Esophagus squamous epithelium (tissue), 5 donors: ENCODE measurements at regions not wholly inside any gene's neighbourhood (a gene's known extent, or its start where the extent isn't known, plus 50 kb on each side); places are given as distances from the start of the nearest gene placed in this dataset.

Experiments
- DNase-seq: peaks from one replicate; lab custom pipeline; 2025; lab: John Stamatoyannopoulos, UW
- H3K27ac ChIP-seq, 4 donors: fragments of 200-600 bp; sonication (generic); one replicate each; pipeline ENCODE4 v1.5.1; 2016 to 2019; ENCODE audit warnings: mild to moderate bottlenecking in 1 of 4
- H3K27me3 ChIP-seq, 4 donors: fragments of 200-600 bp; sonication (generic); 1 replicate in 3 of 4; 2 replicates in 1 of 4; pipeline versions ENCODE4 v1.5.1 to v1.6.0; 2017 to 2021; ENCODE audit warnings: antibody characterized with exemption in 1 of 4
- H3K36me3 ChIP-seq, 3 donors: fragments of 200-600 bp; sonication (generic); one replicate each; pipeline ENCODE4 v1.5.1; 2016 to 2019
- H3K4me1 ChIP-seq, 3 donors: fragments of 200-600 bp; sonication (generic); one replicate each; pipeline ENCODE4 v1.5.1; 2017 to 2019
- H3K4me3 ChIP-seq, 4 donors: fragments of 200-600 bp; sonication (generic); 1 replicate in 3 of 4; 2 replicates in 1 of 4; pipeline ENCODE4 v1.5.1; 2016 to 2019; ENCODE audit warnings: mild to moderate bottlenecking in 2 of 4, moderate library complexity in 1 of 4
- H3K9me3 ChIP-seq, 3 donors: fragments of 200-600 bp; sonication (generic); one replicate each; pipeline ENCODE4 v1.5.1; 2016 to 2019
- POLR2A ChIP-seq, 4 donors: fragments of 450-650 bp; IDR thresholded peaks; one replicate each; pipeline ENCODE4 v1.6.1; 2017; ENCODE audit warnings: antibody characterized with exemption in 4 of 4, mild to moderate bottlenecking in 4 of 4, moderate library complexity in 3 of 4
- WGBS, 2 donors: methylation state at CpG; one replicate each; pipeline ENCODE4 v1.1.5; 2018; 5-methylcytosine and 5-hydroxymethylcytosine counted together
- intact Hi-C: fragments of 100-400 bp; cut with DNase I; formaldehyde crosslinking; loops from one replicate; pipeline ENCODE4 v1.15.0; 2022
- TF ChIP-seq, protein P1 (sequence below), 6 experiments: fragments of 450-650 bp in 4 of 6; fragments of 200-600 bp in 2 of 6; sonication (generic) in 2 of 6; IDR thresholded peaks; one replicate each; pipeline ENCODE4 v1.5.1; 2016 to 2019; ENCODE audit warnings: antibody characterized with exemption in 6 of 6, mild to moderate bottlenecking in 4 of 6, moderate library complexity in 4 of 6
- donor health status: DM: yes; HTN: yes; CAD: no.

GRCh38 chr16:65989861-65990604 lies 376.5 kb upstream of the CDH5 start:
- Histone ChIP-seq H3K36me3 (no peaks in the 10 kb centered on the region), H3K27me3 (no peaks in the 10 kb centered on the region), H3K4me3 (no peak overlapping the region), H3K27ac (no peak overlapping the region), H3K9me3 (no peaks in the 10 kb centered on the region), H3K4me1 (no peaks in the 10 kb centered on the region)
- 57 to 73% methylated on average over 5 of the region's 5 CpGs for WGBS, 2 donors
- TF ChIP-seq, protein P1, sequence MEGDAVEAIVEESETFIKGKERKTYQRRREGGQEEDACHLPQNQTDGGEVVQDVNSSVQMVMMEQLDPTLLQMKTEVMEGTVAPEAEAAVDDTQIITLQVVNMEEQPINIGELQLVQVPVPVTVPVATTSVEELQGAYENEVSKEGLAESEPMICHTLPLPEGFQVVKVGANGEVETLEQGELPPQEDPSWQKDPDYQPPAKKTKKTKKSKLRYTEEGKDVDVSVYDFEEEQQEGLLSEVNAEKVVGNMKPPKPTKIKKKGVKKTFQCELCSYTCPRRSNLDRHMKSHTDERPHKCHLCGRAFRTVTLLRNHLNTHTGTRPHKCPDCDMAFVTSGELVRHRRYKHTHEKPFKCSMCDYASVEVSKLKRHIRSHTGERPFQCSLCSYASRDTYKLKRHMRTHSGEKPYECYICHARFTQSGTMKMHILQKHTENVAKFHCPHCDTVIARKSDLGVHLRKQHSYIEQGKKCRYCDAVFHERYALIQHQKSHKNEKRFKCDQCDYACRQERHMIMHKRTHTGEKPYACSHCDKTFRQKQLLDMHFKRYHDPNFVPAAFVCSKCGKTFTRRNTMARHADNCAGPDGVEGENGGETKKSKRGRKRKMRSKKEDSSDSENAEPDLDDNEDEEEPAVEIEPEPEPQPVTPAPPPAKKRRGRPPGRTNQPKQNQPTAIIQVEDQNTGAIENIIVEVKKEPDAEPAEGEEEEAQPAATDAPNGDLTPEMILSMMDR (IDR thresholded peaks at IDR 0.05) = no peak
- no peak for TF ChIP-seq POLR2A (IDR thresholded peaks at IDR 0.05)
- intact Hi-C loops = no loop called here
- no peak for DNase-seq

DNA sequence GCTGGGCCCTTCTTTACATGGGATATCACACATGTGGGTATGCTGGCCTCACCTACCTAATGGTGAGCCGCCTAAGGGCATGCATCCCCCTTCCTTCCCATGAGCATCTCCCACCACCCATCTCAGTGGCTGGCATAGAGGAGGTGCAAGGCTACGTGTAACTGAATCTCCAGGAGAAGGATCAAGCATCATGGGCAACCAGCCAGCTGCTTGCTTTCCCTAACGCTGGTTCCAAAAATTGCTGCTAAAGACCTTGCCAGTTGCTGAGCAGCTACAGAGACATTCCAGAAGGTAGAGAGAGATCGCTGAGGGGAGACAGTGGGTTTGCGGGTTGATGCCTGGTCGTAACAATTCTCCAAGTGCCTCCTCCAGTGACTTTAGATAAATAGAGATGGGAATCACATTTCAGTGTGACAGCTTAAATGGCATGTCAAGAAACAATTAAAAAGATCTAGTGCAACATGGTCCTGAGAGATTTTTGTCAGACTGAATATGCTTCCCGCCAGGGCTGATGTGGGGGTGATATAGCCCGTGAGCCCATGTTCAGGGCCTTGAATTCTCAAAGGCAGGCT lies 378.4 kb upstream of the CDH5 start:
- TF ChIP-seq, protein P1 (IDR thresholded peaks at IDR 0.05) = no peak
- no peak for TF ChIP-seq POLR2A (IDR thresholded peaks at IDR 0.05)
- Histone ChIP-seq H3K27me3 (no peaks in the 10 kb centered on the region), H3K36me3 (no peaks in the 10 kb centered on the region), H3K9me3 (no peaks in the 10 kb centered on the region), H3K4me1 (no peaks in the 10 kb centered on the region), H3K27ac (no peak overlapping the region), H3K4me3 (no peak overlapping the region)
- 73 to 90% methylated on average over 5 to 7 of the region's 8 CpGs for WGBS, 2 donors
- intact Hi-C loops = no loop called here
- no peak for DNase-seq

DNA sequence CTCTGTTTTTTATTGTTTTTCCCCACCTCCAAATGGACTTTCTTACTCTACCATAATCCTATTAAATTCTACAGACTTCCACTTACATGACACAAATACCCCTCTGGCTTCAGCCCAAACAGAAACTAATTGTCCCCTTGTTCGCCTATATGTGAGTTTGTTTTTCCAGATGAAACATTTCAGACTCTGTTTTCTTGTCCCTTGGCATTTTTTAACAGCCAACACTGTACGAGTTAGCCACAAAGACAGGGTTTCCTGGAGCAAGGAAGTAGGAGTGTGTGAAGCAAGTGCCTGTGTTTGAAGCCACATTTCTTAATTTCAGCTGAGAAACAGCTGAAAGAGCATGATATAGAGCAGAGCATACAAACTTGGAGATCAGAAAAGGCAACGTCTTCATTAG lies 382.2 kb upstream of the CDH5 start:
- Histone ChIP-seq H3K27ac (no peak overlapping the region), H3K36me3 (no peaks in the 10 kb centered on the region), H3K4me3 (no peak overlapping the region), H3K9me3 (no peaks in the 10 kb centered on the region), H3K27me3 (no peaks in the 10 kb centered on the region), H3K4me1 (no peaks in the 10 kb centered on the region)
- TF ChIP-seq, protein P1 (IDR thresholded peaks at IDR 0.05) = no peak
- no peak for TF ChIP-seq POLR2A (IDR thresholded peaks at IDR 0.05)
- 49 to 53% methylated on average over 3 of the region's 3 CpGs for WGBS, 2 donors
- no peak for DNase-seq
- intact Hi-C loops = no loop called here

- intact Hi-C loops = no loop called here
- WGBS, 2 donors = 67 to 84% methylated on average over 2 of the region's 2 CpGs
- Histone ChIP-seq H3K4me1 (no peaks in the 10 kb centered on the region), H3K9me3 (no peaks in the 10 kb centered on the region), H3K36me3 (no peaks in the 10 kb centered on the region), H3K27ac (no peak overlapping the region), H3K27me3 (no peaks in the 10 kb centered on the region), H3K4me3 (no peak overlapping the region)
- no peak for DNase-seq
- TF ChIP-seq POLR2A (IDR thresholded peaks at IDR 0.05) = no peak
- TF ChIP-seq, protein P1 (IDR thresholded peaks at IDR 0.05) = no peak
These were observed 385.4 kb upstream of the CDH5 start for GRCh38 chr16:65981057-65981456.

- no peak overlapping the region for H3K4me3 ChIP-seq
- H3K36me3 ChIP-seq = no peaks in the 10 kb centered on the region
- H3K4me1 ChIP-seq = no peaks in the 10 kb centered on the region
- TF ChIP-seq POLR2A (IDR thresholded peaks at IDR 0.05) = no peak
- TF ChIP-seq, protein P1 (IDR thresholded peaks at IDR 0.05) = no peak
- H3K27me3 ChIP-seq = no peaks in the 10 kb centered on the region
- intact Hi-C loops = no loop called here
- H3K27ac ChIP-seq = no peak overlapping the region
- DNase-seq = no peak
- WGBS, 2 donors = 65 to 98% methylated on average over 4 to 6 of the region's 7 CpGs
- H3K9me3 ChIP-seq = no peaks in the 10 kb centered on the region
These were observed 391.3 kb upstream of the CDH5 start for GRCh38 chr16:65975049-65975708.
